ENCODE measurements at regions not wholly inside any gene's neighbourhood (a gene's known extent, or its start where the extent isn't known, plus 50 kb on each side); places are given as distances from the start of the nearest gene placed in this dataset.

DNA sequence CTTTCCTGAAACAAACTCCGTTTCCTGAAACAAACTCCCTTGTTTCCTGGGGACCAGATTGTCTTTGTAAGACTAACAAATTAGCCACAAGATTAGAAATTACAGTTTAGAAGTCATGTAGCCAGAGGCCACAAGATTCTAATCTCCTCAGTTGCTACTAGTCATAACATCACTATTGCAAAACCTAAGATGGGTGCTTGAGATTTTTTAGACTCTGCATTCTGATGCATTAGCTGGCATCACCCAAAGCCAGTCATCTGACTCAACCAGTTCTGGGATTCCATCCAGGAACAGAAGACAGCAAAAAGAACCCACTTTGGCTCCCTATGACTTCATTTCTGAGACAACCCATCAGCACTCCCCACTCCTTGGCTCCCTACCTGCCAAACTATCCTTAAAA, 367.9 kb upstream of the MBL2 start:
- no peak for DNase-seq

DNA sequence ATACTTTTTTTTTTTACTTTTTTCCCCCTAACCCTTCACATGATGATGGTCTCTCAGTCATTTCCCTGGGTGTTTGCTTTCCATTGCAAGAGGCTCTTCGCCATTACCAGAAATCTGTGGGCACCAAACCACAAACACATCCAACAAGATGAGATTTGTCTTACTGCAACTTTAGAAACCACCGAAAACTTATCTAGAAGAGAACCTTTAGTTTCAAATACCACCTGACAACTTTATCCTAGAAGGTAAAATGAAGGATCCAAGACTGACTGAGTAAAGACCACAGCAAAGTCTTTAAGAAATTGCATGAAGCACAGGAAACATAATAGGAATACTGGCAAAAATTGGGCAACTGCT, 363.3 kb upstream of the MBL2 start:
- no peak for DNase-seq

DNA sequence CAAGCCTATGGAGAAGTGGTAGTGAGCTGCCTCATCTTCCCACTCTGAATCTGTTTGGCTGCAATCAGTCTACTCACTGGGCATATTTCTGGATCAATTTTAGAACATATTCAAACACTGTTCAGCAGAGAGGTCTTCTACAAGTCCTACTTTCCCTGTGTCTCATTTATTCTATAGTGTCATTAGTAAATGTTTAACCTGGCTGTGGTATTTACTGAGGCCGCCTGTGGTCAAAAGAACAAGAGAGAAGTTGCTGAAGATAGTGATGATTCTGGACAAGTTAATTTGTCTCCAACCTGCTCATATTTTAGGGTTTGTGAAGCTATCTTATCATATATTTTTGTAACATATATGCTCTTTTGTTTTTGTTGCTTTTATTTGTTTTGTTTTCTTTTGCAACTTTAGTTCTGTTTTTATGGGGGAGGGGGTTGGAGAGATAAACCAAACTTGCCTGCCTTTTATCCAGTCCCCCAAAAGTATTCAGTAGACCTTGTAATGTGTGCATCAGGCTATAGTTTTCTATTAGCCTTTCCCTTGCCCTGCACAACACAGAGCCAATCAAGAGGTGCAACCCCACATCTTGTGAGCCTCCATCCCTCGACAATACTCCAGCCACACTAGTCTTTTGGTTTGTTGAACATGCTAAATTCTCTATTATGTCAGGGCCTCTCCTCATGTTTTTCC, 362.8 kb upstream of the MBL2 start:
- DNase-seq, result no peak

DNA sequence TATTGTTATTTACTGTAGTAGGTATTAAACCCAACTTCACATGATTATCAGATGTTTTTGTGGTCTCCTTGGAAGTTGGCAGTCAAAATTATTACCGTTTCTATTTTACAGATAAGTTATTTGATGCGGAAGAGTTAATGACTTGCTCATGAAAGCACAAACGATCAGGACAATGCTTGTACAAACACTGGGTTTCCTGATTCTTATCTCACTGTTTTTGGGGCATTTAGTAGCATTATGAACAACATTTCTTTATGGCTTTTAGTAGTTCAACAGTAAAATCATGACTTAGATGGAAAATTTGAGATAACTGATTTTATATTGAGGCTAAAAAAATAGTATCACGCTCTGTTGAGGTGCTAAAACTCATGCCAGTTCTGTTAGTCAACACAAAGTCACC, 361.5 kb upstream of the MBL2 start:
- no peak for DNase-seq

DNA sequence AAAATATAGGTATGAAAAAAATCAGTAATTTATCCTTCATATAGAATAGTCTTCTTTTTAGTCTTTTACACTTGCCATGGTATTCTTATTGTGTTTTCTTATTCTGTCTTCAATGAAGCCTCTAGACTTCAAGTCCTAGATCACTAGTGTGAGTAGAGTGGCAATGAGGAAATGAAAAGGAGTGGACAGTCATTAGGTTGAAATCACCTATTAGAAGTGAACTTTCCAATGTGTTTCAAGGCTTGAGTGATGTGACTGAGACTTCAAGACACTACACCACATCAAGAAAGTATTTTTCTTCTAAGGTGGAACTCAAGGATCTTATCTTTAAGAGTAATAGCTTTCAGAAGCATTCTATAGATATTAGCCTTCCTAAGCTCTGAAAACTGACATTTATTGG, 357.8 kb upstream of the MBL2 start:
- no peak for DNase-seq

DNA sequence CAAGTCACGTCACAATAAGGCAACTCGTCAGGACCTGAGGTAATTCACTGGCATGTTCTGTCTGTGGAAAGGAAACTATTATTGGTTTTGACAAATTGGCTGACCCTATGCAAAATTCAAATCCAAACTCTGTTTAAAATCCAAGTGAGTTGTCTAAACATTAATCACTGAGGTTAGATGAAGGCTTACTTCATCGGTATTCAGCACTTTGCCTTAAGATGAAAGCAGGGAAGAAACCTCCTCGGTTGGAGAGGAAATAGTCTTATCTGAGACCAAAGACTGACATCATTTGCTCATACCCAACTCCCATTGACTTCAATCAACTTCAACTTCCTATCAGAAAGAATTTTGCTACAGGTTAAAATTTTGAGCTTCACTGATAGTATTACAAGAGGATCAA, 355.1 kb upstream of the MBL2 start:
- no peak for DNase-seq

DNA sequence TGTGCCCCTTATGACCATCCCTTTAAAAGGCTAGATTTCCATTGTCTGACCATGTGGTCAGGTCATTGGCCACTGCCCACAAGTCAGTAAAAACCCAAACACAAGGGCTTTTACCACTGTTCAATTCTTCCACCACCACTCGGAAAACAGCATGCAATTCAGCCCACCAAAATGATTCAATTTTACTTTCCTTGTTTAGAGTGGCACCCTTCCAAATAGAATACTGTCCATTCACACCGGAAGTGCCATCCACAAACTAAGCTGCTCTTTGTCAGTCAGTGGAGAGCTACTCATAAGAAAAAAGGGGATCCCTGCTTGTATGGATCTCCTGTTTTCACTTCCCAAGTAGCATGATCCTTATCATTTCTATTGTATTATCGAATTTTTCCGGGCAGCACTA, 350.7 kb upstream of the MBL2 start:
- no peak for DNase-seq

DNA sequence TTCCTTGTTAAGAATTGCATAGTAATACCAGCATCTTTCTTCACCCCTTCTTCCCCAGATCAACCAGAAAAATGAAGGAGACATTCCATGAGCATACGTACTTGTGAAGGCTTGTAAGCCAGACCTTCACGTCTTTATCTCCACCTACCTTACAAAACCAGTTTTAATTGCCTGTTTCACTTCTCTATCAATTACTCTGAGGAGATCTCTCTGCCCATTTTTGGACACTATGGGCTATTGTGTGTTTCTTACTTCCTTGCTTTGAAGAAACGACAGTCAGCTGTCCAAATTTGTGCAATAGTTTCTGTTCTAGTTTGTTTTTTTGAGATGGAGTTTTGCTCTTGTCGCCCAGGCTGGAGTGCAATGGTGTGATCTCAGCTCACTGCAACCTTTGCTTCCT, 349.7 kb upstream of the MBL2 start:
- DNase-seq, result no peak

DNA sequence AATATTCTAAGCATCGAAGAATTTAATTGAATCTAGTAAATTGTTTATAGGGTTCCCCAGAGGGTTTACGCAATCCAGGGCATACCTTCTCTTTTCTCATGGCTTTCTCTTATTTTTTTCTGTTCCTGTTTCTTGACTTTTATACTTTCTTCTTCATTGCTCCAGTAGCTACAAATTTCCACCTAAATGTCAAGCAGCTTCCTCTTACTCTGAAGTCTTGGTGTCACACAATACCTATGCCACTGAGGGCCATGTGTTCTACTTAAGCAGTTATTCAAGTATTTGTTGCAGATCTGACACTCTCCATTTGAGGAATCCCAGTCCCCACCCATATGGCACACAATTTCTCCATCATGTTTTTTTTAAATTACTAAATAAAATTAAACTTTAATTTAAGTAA, 343.1 kb upstream of the MBL2 start:
- DNase-seq, result no peak

DNA sequence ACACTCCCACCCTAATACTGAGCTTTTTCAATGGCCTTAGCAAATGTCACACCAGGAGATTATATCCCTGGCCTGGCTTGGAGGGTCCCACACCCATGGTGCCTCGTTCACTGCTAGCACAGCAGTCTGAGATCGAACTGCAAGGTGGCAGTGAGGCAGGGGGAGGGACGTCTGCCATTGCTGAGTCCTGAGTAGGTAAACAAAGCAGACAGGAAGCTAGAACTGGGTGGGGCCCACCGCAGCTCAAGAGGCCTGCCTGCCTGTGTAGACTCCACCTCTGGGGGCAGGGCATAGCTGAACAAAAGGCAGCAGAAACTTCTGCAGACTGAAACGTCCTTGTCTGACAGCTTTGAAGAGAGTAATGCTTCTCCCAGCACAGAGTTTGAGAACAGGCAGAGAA, 338.9 kb upstream of the MBL2 start:
- DNase-seq, result peak in 1 of 2 experiments; percentile 29

DNA sequence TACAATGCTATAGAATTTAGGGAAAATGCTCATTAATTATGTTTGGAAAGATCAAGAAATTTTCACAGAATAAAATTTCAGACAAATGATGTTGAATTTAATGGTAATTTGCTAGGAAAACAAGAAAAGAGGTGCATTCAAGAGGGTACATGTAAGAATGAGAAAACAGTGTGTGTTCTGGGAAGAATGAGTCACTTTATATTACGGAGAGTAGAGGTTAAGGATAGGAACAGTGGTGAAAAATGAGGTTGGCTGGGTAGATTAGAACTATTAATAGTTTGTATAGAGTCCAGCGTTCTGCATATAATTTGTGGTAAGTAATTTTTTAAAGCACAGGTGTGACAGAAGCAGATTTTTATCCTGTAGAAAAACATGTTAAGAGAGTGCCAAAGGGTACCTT, 336.7 kb upstream of the MBL2 start:
- no peak for DNase-seq

DNA sequence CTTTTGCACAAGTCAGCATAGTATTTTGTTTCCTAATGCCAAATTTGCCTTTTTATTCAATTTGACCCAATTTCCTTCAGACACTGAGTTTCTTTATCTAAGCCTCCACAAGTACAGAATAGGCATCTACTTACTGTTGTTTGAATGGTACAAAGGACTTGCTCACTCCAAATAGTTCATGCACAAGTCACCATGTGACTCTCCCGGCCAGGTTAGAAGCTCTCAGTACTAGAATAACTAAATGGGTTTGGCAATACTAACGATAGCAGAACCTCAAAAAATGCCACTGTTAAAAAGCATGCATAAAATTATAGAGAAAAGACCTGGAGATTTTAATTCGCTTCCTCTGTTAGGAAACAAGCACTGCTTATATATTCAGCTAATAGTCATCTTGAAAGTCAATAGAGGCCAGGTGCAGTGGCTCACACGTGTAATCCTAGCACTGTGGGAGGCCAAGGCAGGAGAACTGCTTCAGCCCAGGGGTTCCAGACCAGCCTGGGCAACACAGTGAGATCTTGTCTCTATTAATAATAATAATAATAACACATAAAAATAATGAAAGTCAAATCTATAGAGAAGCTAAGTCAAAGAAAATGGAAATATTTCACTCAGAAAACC, 335.8 kb upstream of the MBL2 start:
- peak in 1 of 2 experiments; percentile 3 for DNase-seq

DNA sequence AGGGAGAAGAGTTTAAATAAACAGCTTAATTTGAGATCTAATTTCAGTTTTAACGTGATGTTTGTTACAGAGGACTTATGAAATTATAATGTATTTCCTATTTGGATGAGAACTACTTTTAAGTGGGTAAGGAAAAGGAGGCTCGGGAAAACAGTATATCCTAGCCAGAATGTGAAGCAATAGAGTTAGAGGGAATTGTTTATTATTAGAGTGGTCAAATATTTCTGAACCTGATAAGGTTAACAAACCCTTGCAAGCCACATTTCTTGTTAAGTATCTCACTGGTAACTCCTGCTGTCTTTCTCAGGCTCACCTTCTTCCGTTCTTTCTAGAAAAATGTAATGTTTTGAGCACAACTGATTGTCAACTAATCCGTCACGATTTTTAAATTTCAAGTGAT, 335.1 kb upstream of the MBL2 start:
- no peak for DNase-seq

DNA sequence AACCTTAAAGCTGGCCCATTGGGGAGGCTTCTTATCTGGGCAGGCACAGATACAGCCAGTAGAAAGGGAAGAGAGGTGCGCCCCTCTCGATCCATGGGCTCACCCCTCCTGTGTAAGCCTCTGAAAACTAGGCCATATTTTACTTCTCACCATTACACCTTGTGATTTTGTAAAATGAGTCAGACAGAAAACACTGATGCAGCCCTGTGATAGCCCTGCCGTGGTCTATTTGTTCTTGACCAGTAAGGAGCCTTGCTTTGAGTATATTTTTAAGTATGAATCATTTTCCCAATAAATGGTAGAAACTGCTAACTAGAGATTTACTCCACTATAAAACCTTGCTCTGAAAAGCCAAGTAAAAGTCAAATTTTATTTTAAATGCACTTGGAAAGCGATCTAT, 329.8 kb upstream of the MBL2 start:
- DNase-seq, result no peak

DNA sequence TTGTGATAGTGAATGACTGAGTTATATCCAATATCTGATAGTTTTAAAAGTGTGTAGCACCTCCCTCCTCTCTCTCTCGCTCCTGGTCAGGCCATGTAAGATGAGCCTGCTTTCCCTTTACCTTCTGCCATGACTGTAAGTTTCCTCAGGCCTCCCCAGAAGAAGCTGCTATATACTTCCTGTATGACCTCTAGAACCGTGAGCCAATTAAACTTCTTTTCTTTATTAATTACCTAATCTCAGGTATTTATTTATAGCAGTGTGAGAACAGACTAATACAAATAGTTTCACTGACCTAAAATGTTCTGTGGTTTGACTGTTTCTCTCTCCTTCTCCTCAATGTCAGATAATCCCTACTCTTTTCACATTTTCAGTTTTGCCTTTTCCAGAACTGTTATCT, 321.3 kb upstream of the MBL2 start:
- no peak for DNase-seq

DNA sequence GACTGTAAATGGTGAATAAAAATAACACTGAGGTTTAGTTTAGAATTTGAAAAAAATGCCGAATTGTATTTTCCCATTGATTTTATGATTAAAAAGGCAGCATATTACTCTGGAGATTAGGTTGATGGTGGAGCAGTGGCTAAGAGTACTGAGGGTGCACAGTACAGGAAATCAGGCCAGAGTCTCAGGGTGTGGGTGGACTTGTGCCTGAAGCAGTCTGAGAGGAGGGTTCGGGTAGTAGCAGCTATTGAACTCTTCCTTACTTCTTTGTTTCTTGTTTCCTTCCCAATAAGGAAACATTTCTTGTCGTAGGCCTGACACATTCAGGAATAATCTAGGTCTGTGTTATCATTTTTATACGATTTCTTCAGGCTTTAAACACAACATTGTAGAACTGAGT, 319.0 kb upstream of the MBL2 start:
- no peak for DNase-seq

DNA sequence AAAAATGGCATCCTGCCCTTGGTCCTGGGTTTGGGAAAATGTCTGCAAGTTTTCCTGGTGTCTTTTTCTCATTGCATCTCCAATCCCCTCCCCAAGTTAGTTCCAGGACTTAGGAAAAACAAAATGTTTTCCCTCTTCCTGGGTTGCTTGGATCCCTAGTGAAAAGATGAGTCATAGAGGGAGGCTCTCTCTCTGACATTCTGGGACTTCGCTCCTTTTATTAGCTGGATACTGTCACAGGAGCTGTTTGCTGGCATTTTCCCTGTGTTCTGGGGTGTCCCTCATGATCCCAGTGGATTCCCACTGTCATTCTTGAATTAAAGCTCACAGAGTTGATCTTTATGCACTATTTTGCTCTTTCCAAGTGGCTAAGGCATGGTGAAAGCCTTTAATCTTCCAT, 316.4 kb upstream of the MBL2 start:
- no peak for DNase-seq

DNA sequence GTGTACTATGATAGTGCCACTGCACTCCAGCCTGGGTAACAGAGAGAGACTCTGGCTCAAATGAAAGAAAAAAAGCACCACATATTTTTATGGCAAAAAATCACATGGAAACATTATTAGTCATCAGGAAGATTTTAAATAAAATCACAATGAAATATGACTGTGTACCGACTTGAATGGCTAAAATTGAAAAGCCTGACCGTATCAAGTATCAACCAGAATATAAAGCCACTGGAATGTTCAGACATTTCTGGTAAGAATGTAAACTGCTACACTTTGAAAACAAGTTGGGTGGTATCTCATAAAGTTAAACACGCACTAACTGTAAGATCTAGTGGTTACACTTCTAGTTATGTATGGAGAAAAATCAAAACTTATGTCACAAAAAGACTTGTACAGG, 306.7 kb upstream of the MBL2 start:
- DNase-seq, result no peak

DNA sequence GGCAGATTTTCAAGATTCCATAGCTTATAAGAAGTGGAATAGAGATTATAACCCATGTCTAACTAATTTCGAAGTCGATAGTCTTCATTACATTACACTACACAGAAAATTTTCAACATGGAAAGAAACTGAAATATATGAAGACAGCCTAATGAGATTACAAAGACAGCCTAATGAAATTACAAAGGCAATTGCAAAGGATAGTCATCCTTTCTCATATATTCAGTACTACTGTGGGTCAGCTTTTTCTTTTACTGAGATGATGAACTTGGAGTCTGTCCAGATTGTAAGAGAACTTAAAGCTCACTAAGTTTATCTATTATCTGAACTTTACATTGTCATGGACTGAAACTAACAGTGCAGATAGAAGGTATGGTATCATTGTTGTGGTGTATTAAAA, 304.4 kb upstream of the MBL2 start:
- DNase-seq, result no peak

DNA sequence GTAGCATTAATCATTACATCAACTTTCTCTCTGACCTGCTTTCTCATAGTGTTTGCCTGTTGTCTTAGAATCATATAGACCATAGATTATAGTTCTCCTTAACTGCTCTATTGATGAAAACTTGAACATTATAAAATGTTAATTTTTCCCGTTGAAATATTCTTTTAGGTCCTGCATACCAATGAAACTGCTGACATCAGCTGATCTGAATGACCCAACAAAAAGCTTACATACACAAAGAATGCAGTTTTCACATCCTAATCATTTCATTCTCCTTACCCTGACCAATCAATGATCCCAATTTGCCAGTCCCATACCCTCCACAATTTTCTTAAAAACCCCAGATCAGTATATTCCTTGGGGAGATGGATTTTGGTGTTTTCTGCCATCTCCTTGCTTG, 302.9 kb upstream of the MBL2 start:
- DNase-seq, result no peak

DNA sequence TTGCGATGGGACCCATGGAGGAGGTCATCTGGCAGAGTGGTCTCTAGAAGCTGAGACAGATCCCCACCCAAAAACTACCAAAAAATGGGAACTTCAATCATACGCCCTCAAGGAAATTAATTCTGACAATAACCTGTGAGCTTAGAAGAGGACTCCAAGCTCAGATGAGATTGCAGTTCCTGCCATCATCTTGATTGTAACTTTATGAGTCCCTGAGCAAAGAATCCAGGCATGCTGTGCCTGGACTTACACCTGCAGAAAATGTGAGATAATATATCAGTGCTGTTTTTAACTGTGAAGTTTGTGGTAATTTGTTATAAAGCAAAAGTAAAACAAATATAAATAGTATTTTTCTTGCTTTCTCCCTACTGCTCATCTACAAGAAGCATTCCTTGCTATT, 299.6 kb upstream of the MBL2 start:
- no peak for DNase-seq

DNA sequence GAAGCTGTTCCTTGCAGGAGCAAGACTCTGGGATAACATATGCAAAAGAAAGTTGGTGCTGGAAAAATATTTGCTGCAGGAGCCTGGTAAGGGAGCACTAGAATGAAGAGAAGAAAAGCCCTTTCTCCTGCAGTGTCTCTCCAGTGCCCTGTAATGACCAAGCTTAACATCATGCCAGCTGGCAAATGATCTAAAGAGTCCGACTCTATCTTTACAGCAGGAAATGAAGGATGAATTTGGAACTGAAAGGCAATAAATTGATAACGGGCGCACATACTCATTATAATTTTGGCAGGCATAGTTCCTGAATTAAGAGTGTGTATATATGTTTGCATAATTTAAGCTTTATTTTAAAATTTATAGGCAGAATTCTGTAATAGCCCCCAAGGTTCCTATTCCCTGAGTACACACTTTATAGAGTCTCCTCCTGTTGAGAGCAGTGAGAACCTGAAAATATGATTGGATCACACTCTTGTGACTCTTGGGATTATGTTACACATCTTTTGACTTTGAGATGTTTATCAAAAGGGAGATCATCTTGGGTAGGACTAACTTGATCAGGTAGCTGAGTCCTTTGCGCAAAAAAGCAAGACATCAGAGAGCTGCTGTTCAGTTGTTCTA, 299.0 kb upstream of the MBL2 start:
- DNase-seq, result no peak

DNA sequence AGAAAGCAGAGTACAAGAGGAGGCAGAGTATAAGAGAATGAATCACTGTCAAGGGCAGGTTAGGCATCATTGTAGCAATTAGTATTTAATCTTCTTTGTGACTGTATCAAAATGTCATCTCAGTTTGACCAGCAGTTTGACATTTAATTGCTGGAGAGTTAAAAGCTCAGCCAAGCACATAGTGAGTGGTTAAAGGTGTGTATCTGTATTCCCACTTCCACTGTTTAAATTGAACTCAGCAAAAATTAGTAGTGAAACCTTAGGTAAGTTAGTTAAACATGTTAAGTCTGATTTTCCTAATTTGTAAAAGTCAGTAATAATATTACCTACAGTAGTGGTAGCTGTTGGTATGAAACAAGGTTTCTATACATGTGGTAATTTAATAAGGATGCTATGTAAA, 296.4 kb upstream of the MBL2 start:
- DNase-seq, result no peak

DNA sequence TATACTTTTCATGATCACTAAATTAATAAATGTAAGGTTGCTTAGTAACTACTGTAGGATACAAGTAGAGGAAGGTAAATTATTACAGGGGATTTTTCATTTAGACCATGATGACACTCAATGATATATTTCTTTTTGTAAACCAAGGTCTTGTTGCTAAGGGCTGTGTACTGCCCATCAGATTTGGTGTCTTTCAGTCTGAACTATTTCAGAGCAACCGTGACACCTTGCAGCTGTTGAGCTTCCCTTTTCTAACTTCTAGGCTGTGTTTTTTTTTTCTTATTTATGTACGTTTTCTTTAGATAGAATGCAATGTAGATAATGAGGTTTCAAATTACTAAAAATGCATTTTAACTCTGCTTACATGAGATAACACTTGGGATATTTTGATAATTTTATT, 292.0 kb upstream of the MBL2 start:
- DNase-seq, result no peak

DNA sequence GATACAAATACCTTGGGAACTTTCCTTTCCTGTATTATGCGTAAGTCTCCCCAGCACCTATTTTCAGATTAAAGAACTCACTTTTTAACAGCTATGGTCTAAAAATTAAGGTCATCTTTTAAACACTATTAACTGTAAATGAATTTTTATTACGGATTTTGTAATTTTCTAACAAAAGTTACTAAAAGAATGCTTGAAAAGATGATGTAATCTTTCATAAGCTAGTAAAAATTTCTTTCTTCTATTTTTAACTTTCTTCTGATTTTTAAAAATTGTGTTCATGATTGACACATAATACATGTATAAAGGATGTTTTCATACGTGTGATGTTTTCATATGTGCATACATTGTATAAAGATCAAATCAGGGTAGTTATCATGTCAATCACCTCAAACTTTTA, 291.2 kb upstream of the MBL2 start:
- no peak for DNase-seq
